ENCODE measurements at regions not wholly inside any gene's neighbourhood (a gene's known extent, or its start where the extent isn't known, plus 50 kb on each side); places are given as distances from the start of the nearest gene placed in this dataset.

- Histone ChIP-seq H3K9me1 (ENCODE audit: control insufficient read depth, insufficient read depth, low read length) (no peaks in the 10 kb centered on the region), H3K36me3 (ENCODE audit: control insufficient read depth, insufficient read depth, low read length) (no peaks in the 10 kb centered on the region), H3K27ac (ENCODE audit: extremely low read depth, low read depth, low read length) (no peak overlapping the region), H3K4me3 (no peak overlapping the region), H3K9me3 (replicated peaks; ENCODE audit: control insufficient read depth, insufficient read depth, low read depth, low read length) (no peaks in the 10 kb centered on the region), H3K79me2 (ENCODE audit: control insufficient read depth, insufficient read depth, low read length) (no peaks in the 10 kb centered on the region), H3K4me1 (replicated peaks in 1 of 2; ENCODE audit: control insufficient read depth in 2 of 2, insufficient read depth in 2 of 2, low read length in 2 of 2) (no peaks in the 10 kb centered on the region), H4K20me1 (replicated peaks; ENCODE audit: control insufficient read depth, insufficient read depth, low read length) (no peaks in the 10 kb centered on the region), H3K27me3 (ENCODE audit: control insufficient read depth in 2 of 2, insufficient read depth in 2 of 2, low read length in 2 of 2) (no peaks in the 10 kb centered on the region), H3K4me2 (ENCODE audit: insufficient read depth, low read length) (no peak overlapping the region), H2AFZ (ENCODE audit: low read depth, low read length) (no peak overlapping the region), H3K9ac (ENCODE audit: insufficient read depth in 1 of 2, low read depth in 2 of 2, low read length in 2 of 2) (no peak overlapping the region)
- intact Hi-C loops (cut with micrococcal nuclease): no loop called here
- 0% methylated on average over 1 of the region's 1 CpG for WGBS (ENCODE audit: insufficient coverage, low coverage, missing lambda C conversion rate)
- no peak for ATAC-seq
- no TSS peak for BruUV-seq (replicated peaks)
- no peak for DNase-seq (ENCODE audit: extremely low read depth in 1 of 4, low spot score in 3 of 4)
- ChIA-PET POLR2A (no interaction called here), CTCF (ENCODE audit: low intra/inter-chr PET ratio) (no interaction called here)
- FAIRE-seq: no peak
- in situ Hi-C loops (cut with MboI): no loop called here
- no peak for TF ChIP-seq HIVEP1 (CRISPR knock-in tag; IDR thresholded peaks at IDR 0.05)
- no peak for TF ChIP-seq ZNF79 (CRISPR knock-in tag; IDR thresholded peaks at IDR 0.05; ENCODE audit: low read depth)
- TF ChIP-seq BHLHE40 (IDR thresholded peaks at IDR 0.05; ENCODE audit: low read length): no peak
- TF ChIP-seq CHD1 (IDR thresholded peaks at IDR 0.05; ENCODE audit: low read length): no peak
- no peak for TF ChIP-seq SOX6 (IDR thresholded peaks at IDR 0.05)
- no peak for TF ChIP-seq ZFP1 (CRISPR knock-in tag; IDR thresholded peaks at IDR 0.05)
- TF ChIP-seq FOXJ2 (tag; IDR thresholded peaks at IDR 0.05): no peak
- no peak for TF ChIP-seq TAF15 (IDR thresholded peaks at IDR 0.05; ENCODE audit: low read depth, low read length)
- TF ChIP-seq NR4A1 (CRISPR knock-in tag; IDR thresholded peaks at IDR 0.05): no peak
- no peak for TF ChIP-seq NR4A1 (tag; IDR thresholded peaks at IDR 0.05)
- no peak for TF ChIP-seq ZNF347 (CRISPR knock-in tag; IDR thresholded peaks at IDR 0.05; ENCODE audit: low read depth)
Measured at GRCh38 chr9:28001096-28001495, 427.8 kb upstream of the C9orf72 start.

Measured in K562 (cell line).